ENCODE measurements at regions not wholly inside any gene's neighbourhood (a gene's known extent, or its start where the extent isn't known, plus 50 kb on each side); places are given as distances from the start of the nearest gene placed in this dataset.

GRCh38 chr16:86667035-86667434 is 88.7 kb downstream of the FOXL1 start:
- Histone ChIP-seq H3K4me3 (ENCODE audit: low read depth, low read length) (no peak overlapping the region), H3K4me1 (ENCODE audit: control insufficient read depth, insufficient read depth, low read length) (no peaks in the 10 kb centered on the region), H3K27ac (ENCODE audit: extremely low read depth, low read depth, low read length) (no peak overlapping the region), H3K36me3 (ENCODE audit: control insufficient read depth in 2 of 2, insufficient read depth in 1 of 2, low read length in 2 of 2) (no peaks in the 10 kb centered on the region), H3K9me3 (ENCODE audit: control insufficient read depth, insufficient read depth, low read depth, low read length) (no peaks in the 10 kb centered on the region)
- ChIA-PET POLR2A (no interaction called here), CTCF (no interaction called here)
- TF ChIP-seq REPIN1 (tag by site-specific recombination; IDR thresholded peaks at IDR 0.05; ENCODE audit: low read depth) (no peak), ZNF555 (tag by site-specific recombination; conservative IDR thresholded peaks at IDR 0.05) (no peak), HIC1 (tag by site-specific recombination; IDR thresholded peaks at IDR 0.05) (no peak), REST (tag by site-specific recombination; IDR thresholded peaks at IDR 0.05) (no peak), SCRT2 (tag by site-specific recombination; IDR thresholded peaks at IDR 0.05) (no peak), ZNF677 (tag by site-specific recombination; IDR thresholded peaks at IDR 0.05) (no peak), ZNF416 (tag by site-specific recombination; IDR thresholded peaks at IDR 0.05) (no peak), RBAK (tag by site-specific recombination; IDR thresholded peaks at IDR 0.05) (no peak), ZNF311 (tag by site-specific recombination; IDR thresholded peaks at IDR 0.05; ENCODE audit: borderline replicate concordance) (no peak), ZBTB20 (tag by site-specific recombination; IDR thresholded peaks at IDR 0.05) (no peak), ZNF266 (tag by site-specific recombination; IDR thresholded peaks at IDR 0.05; ENCODE audit: low read depth) (no peak), ZBTB49 (tag by site-specific recombination; IDR thresholded peaks at IDR 0.05; ENCODE audit: low read depth) (no peak), ZNF398 (tag by site-specific recombination; IDR thresholded peaks at IDR 0.05) (no peak), ZNF513 (tag by site-specific recombination; IDR thresholded peaks at IDR 0.05) (no peak), ZNF280D (tag by site-specific recombination; IDR thresholded peaks at IDR 0.05) (no peak), KLF17 (tag by site-specific recombination; IDR thresholded peaks at IDR 0.05) (no peak)
